HepG2 (cell line): ENCODE measurements at regions not wholly inside any gene's neighbourhood (a gene's known extent, or its start where the extent isn't known, plus 50 kb on each side); places are given as distances from the start of the nearest gene placed in this dataset.

Experiments used
- ATAC-seq: fragments of 200-7000 bp; cut with Tn5 transposase; 3 replicates; pipeline ENCODE4 v1.9.1; 2020; ENCODE audit warnings: mild to moderate bottlenecking, moderate library complexity
- BruUV-seq: library from RNA; stranded (reverse); fragments of 400-500 nt; replicated peaks from 2 replicates; lab custom pipeline; 2021; lab: Mats Ljungman, UMichigan
- CTCF ChIA-PET: fragments of 300-600 bp; formaldehyde crosslinking; extraction: SDS; loops from one replicate; lab custom pipeline; 2021; ENCODE audit warnings: low total read pairs, inconsistent platforms, low intra/inter-chr PET ratio; lab: Yijun Ruan, JAX
- POLR2A ChIA-PET: fragments of 350-600 bp; sonication (Branson Sonifier 250); formaldehyde crosslinking; loops from one replicate; lab custom pipeline; 2020; ENCODE audit warnings: antibody characterized with exemption, inconsistent platforms; lab: Yijun Ruan, JAX
- DNase-seq: peaks from one replicate; pipeline ENCODE4 v3.0.0-alpha.2; 2015; ENCODE audit warnings: low spot score
- FAIRE-seq: peaks from 3 replicates; lab custom pipeline; 2011; peaks lifted over from hg19 to GRCh38; lab: Jason Lieb, UNC
- H2AFZ ChIP-seq: one replicate; pipeline ENCODE4 v1.6.1; 2011; ENCODE audit warnings: low read length, inconsistent platforms
- H3K27ac ChIP-seq: fragments of 300-600 bp; 3 replicates; pipeline ENCODE4 v1.8.0; 2011; ENCODE audit warnings: mixed run types, mild to moderate bottlenecking, mixed read lengths, low read length, inconsistent platforms; ENCODE audit not compliant: insufficient read depth; ENCODE audit errors: extremely low read length
- H3K27me3 ChIP-seq, 2 experiments: fragments of 200-600 bp in 1 of 2; 2 replicates in 1 of 2; 3 replicates in 1 of 2; pipeline versions ENCODE4 v1.6.0 to v1.8.0; 2011; ENCODE audit warnings: low read length in 2 of 2, mild to moderate bottlenecking in 2 of 2, moderate library complexity in 2 of 2, inconsistent platforms in 1 of 2; ENCODE audit not compliant: insufficient read depth in 2 of 2, control insufficient read depth in 1 of 2
- H3K36me3 ChIP-seq, 2 experiments: fragments of 200-600 bp in 1 of 2; replicated peaks in 1 of 2; 2 replicates in 1 of 2; 3 replicates in 1 of 2; pipeline versions ENCODE4 v1.5.1 to v1.8.0; 2011; ENCODE audit warnings: low read length in 2 of 2, inconsistent platforms in 1 of 2; ENCODE audit not compliant: insufficient read depth in 2 of 2, control insufficient read depth in 1 of 2
- H3K4me1 ChIP-seq: 2 replicates; pipeline ENCODE4 v1.5.1; 2012; ENCODE audit warnings: low read length, inconsistent platforms; ENCODE audit not compliant: insufficient read depth
- H3K4me2 ChIP-seq: 2 replicates; pipeline ENCODE4 v1.6.0; 2011; ENCODE audit warnings: low read depth, low read length, inconsistent platforms
- H3K4me3 ChIP-seq, 3 experiments: fragments of 200-600 bp in 1 of 3; sonication (generic), shearing (Covaris generic) in 1 of 3; replicated peaks in 1 of 3; 2 replicates each; pipeline ENCODE4 v1.5.1; 2011 to 2016; ENCODE audit warnings: low read length in 3 of 3, inconsistent platforms in 2 of 3, low read depth in 2 of 3, mild to moderate bottlenecking in 2 of 3, control low read depth in 1 of 3, mixed read lengths in 1 of 3; ENCODE audit not compliant: insufficient read depth in 1 of 3
- H3K79me2 ChIP-seq: one replicate; pipeline ENCODE4 v1.6.1; 2011; ENCODE audit warnings: low read length, inconsistent platforms; ENCODE audit not compliant: insufficient read depth
- H3K9ac ChIP-seq: 2 replicates; pipeline ENCODE4 v1.6.0; 2011; ENCODE audit warnings: mild to moderate bottlenecking, low read depth, low read length, inconsistent platforms; ENCODE audit not compliant: insufficient read depth
- H3K9me3 ChIP-seq: 2 replicates; pipeline ENCODE4 v1.5.1; 2012; ENCODE audit warnings: mild to moderate bottlenecking, low read length
- H4K20me1 ChIP-seq: 2 replicates; pipeline ENCODE4 v1.6.0; 2011; ENCODE audit warnings: inconsistent platforms, mild to moderate bottlenecking, low read length, moderate library complexity; ENCODE audit not compliant: insufficient read depth
- GLI4 ChIP-seq: sonication (generic); formaldehyde crosslinking; IDR thresholded peaks from 2 replicates; pipeline ENCODE4 v1.5.1; 2020; ENCODE audit warnings: missing genetic modification reagents, mild to moderate bottlenecking, moderate library complexity, borderline replicate concordance
- NFIB ChIP-seq: sonication (generic); formaldehyde crosslinking; IDR thresholded peaks from 2 replicates; pipeline ENCODE4 v1.9.0; 2021; ENCODE audit warnings: missing genetic modification reagents, mild to moderate bottlenecking, borderline replicate concordance
- NR2F1 ChIP-seq, 2 experiments: fragments of 450-650 bp in 1 of 2; formaldehyde crosslinking in 1 of 2; IDR thresholded peaks; 2 replicates each; pipeline versions ENCODE4 v1.5.0 to v1.6.1; 2016 to 2020; ENCODE audit warnings: mild to moderate bottlenecking in 1 of 2, missing compliant biosample characterization in 1 of 2, missing genetic modification reagents in 1 of 2, moderate library complexity in 1 of 2
- ZBTB14 ChIP-seq: sonication (generic); formaldehyde crosslinking; IDR thresholded peaks from 2 replicates; pipeline ENCODE4 v1.4.0; 2020; ENCODE audit warnings: missing genetic modification reagents
- ZNF276 ChIP-seq: sonication (generic); formaldehyde crosslinking; IDR thresholded peaks from 2 replicates; pipeline ENCODE4 v1.4.0; 2020; ENCODE audit warnings: mild to moderate bottlenecking, low read depth, missing genetic modification reagents
- ZNF382 ChIP-seq: sonication (generic); formaldehyde crosslinking; IDR thresholded peaks from 2 replicates; pipeline ENCODE4 v1.5.0; 2020; ENCODE audit warnings: missing genetic modification reagents, mild to moderate bottlenecking, borderline replicate concordance
- WGBS: methylation state at CpG from one replicate; pipeline ENCODE4 v1.1.6; 2017; ENCODE audit warnings: low lambda C conversion rate; 5-methylcytosine and 5-hydroxymethylcytosine counted together
- in situ Hi-C: cut with HindIII; loops from 2 replicates; pipeline ENCODE4 v1.10.0; 2017; ENCODE audit warnings: low pct_unique_long_range_greater_than_20kb; ENCODE audit not compliant: extremely low pct_ligation_motif_present
- intact Hi-C: fragments of 100-400 bp; cut with micrococcal nuclease; formaldehyde crosslinking; loops from one replicate; pipeline ENCODE4 v1.10.0; 2022; ENCODE audit not compliant: unreplicated experiment
- TF ChIP-seq, protein P1 (sequence below): sonication (generic); formaldehyde crosslinking; IDR thresholded peaks from 2 replicates; pipeline ENCODE4 v1.4.0; 2020; ENCODE audit warnings: missing genetic modification reagents; ENCODE audit errors: not compliant biosample characterization

DNA sequence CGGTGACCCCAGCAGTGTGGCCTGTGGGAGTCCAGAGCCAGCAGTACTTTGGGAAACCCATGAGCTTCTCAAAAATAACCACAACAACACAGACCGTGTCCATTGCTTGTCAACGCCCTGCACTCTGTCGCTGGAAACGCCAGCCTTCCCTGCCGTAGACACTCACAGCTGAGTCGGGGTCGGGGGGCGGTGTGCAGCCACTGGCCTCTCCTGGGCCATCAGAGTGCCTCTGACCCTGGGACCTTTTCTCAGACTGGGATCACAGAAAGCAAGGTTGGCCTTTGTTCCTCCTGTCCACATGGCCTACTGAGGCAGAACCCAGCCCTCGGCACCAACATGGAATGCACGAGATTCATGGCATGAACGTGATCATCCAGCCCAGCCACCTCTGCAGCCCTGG is 95.7 kb downstream of the TUBA3C start:
- Histone ChIP-seq H3K9ac (no peak overlapping the region), H2AFZ (no peak overlapping the region), H4K20me1 (no peaks in the 10 kb centered on the region), H3K4me1 (no peaks in the 10 kb centered on the region), H3K9me3 (peaks cover 9% of the 10 kb centered on the region; the same call in 1 of the 2 replicates), H3K4me2 (no peak overlapping the region), H3K27ac (no peak overlapping the region), H3K4me3 (no peak overlapping the region), H3K27me3 (no peaks in the 10 kb centered on the region), H3K36me3 (no peaks in the 10 kb centered on the region), H3K79me2 (no peaks in the 10 kb centered on the region)
- in situ Hi-C loops: no loop called here
- no peak for ATAC-seq
- intact Hi-C loops: loop anchor here (10.0 kb wide), 1 partner anchor 359 kb away; no protein-coding TSS in a partner anchor
- DNase-seq: no peak
- TF ChIP-seq NR2F1 (CRISPR knock-in tag; IDR thresholded peaks at IDR 0.05): no peak
- TF ChIP-seq, protein P1, sequence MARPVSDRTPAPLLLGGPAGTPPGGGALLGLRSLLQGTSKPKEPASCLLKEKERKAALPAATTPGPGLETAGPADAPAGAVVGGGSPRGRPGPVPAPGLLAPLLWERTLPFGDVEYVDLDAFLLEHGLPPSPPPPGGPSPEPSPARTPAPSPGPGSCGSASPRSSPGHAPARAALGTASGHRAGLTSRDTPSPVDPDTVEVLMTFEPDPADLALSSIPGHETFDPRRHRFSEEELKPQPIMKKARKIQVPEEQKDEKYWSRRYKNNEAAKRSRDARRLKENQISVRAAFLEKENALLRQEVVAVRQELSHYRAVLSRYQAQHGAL: no peak
- no peak for TF ChIP-seq ZNF276
- TF ChIP-seq NFIB (CRISPR knock-in tag): no peak
- no peak for TF ChIP-seq ZBTB14 (CRISPR knock-in tag)
- no peak for TF ChIP-seq GLI4 (CRISPR knock-in tag)
- TF ChIP-seq ZNF382: no peak
- no TSS peak for BruUV-seq
- ChIA-PET CTCF (no interaction called here), POLR2A (no interaction called here)
- no peak for FAIRE-seq
- 28% methylated on average over 4 of the region's 12 CpGs for WGBS
